ENCODE measurements at regions not wholly inside any gene's neighbourhood (a gene's known extent, or its start where the extent isn't known, plus 50 kb on each side); places are given as distances from the start of the nearest gene placed in this dataset.

GRCh38 chr2:67888351-67889005, 174.3 kb downstream of the C1D start:
- Histone ChIP-seq H3K9ac (ENCODE audit: low read depth in 1 of 2, low read length in 2 of 2) (no peak overlapping the region), H3K27ac (ENCODE audit: low read depth in 1 of 2, low read length in 2 of 2) (no peak overlapping the region), H3K9me3 (ENCODE audit: control insufficient read depth in 4 of 4, low read length in 3 of 4) (no peaks in the 10 kb centered on the region), H3K4me1 (ENCODE audit: control insufficient read depth in 4 of 4, insufficient read depth in 4 of 4, low read length in 3 of 4) (no peaks in the 10 kb centered on the region), H3K27me3 (ENCODE audit: control insufficient read depth in 4 of 4, insufficient read depth in 4 of 4, low read length in 3 of 4) (no peaks in the 10 kb centered on the region), H3K36me3 (ENCODE audit: control insufficient read depth in 4 of 4, insufficient read depth in 3 of 4, low read depth in 1 of 4, low read length in 3 of 4) (no peaks in the 10 kb centered on the region), H3K4me3 (ENCODE audit: low read depth in 1 of 3, low read length in 3 of 3) (no peak overlapping the region)
- TF ChIP-seq MAX (IDR thresholded peaks at IDR 0.05) (no peak), RAD21 (IDR thresholded peaks at IDR 0.05) (no peak), JUND (IDR thresholded peaks at IDR 0.05) (no peak), FOXA1 (IDR thresholded peaks at IDR 0.05) (no peak), FOXA2 (IDR thresholded peaks at IDR 0.05) (no peak), YY1 (IDR thresholded peaks at IDR 0.05) (no peak), REST (IDR thresholded peaks at IDR 0.05) (no peak), ATF3 (IDR thresholded peaks at IDR 0.05) (no peak), HNF4A (conservative IDR thresholded peaks at IDR 0.05) (no peak), CTCF (IDR thresholded peaks at IDR 0.05; ENCODE audit: low read depth, low read length, missing input control) (no peak), ZBTB33 (IDR thresholded peaks at IDR 0.05) (no peak), HNF4G (IDR thresholded peaks at IDR 0.05) (no peak), TAF1 (conservative IDR thresholded peaks at IDR 0.05) (no peak), RXRA (IDR thresholded peaks at IDR 0.05) (no peak)
- DNase-seq (ENCODE audit: low spot score) = no peak

- no peaks in the 10 kb centered on the region for H3K9me3 ChIP-seq (ENCODE audit: control insufficient read depth in 4 of 4, low read length in 3 of 4)
- no peaks in the 10 kb centered on the region for H3K36me3 ChIP-seq (ENCODE audit: control insufficient read depth in 4 of 4, insufficient read depth in 3 of 4, low read depth in 1 of 4, low read length in 3 of 4)
- H3K27me3 ChIP-seq (ENCODE audit: control insufficient read depth in 4 of 4, insufficient read depth in 4 of 4, low read length in 3 of 4) = no peaks in the 10 kb centered on the region
- H3K4me1 ChIP-seq (ENCODE audit: control insufficient read depth in 4 of 4, insufficient read depth in 4 of 4, low read length in 3 of 4) = no peaks in the 10 kb centered on the region
- TF ChIP-seq FOXA2 (IDR thresholded peaks at IDR 0.05) (no peak), HNF4A (conservative IDR thresholded peaks at IDR 0.05) (no peak), ATF3 (IDR thresholded peaks at IDR 0.05) (no peak), GABPA (IDR thresholded peaks at IDR 0.05 in 1 of 2, conservative IDR thresholded peaks at IDR 0.05 in 1 of 2) (no peak), EGR1 (IDR thresholded peaks at IDR 0.05; ENCODE audit: low read depth in 2 of 2) (no peak), YY1 (IDR thresholded peaks at IDR 0.05) (no peak), JUND (IDR thresholded peaks at IDR 0.05) (no peak)
- H3K27ac ChIP-seq (ENCODE audit: low read depth in 1 of 2, low read length in 2 of 2) = no peak overlapping the region
- H3K4me3 ChIP-seq (ENCODE audit: low read depth in 1 of 3, low read length in 3 of 3) = no peak overlapping the region
- DNase-seq (ENCODE audit: low spot score) = no peak
- H3K9ac ChIP-seq (ENCODE audit: low read depth in 1 of 2, low read length in 2 of 2) = no peak overlapping the region
- WGBS = 87% methylated on average over 2 of the region's 2 CpGs
Measured at GRCh38 chr2:67889056-67889455, 173.7 kb downstream of the C1D start.
